HG03139 (cell line): ENCODE measurements at regions not wholly inside any gene's neighbourhood (a gene's known extent, or its start where the extent isn't known, plus 50 kb on each side); places are given as distances from the start of the nearest gene placed in this dataset.
"Not testable (repeated sequence)": the region's sequence is repeated elsewhere in the genome, so short reads cannot be mapped to it uniquely, and the experiment has no call there.

ENCODE experiments used
- ATAC-seq: cut with Tn5 transposase; IDR thresholded peaks from one replicate; pipeline ENCODE4 v1.9.1; 2021; ENCODE audit not compliant: unreplicated experiment

GRCh38 chr10:33965795-33966581 is 631.5 kb upstream of the NRP1 start:
- no peak for ATAC-seq

- no peak for ATAC-seq
Observed at GRCh38 chr10:33963729-33964128, 629.3 kb upstream of the NRP1 start.

GRCh38 chr10:33956322-33956721 is 621.9 kb upstream of the NRP1 start:
- ATAC-seq = not testable (repeated sequence)

- ATAC-seq = no peak
Observed at GRCh38 chr10:33955676-33956075, 621.2 kb upstream of the NRP1 start.

GRCh38 chr10:33952692-33953360 is 618.4 kb upstream of the NRP1 start:
- ATAC-seq = no peak

GRCh38 chr10:33950206-33950605 is 615.7 kb upstream of the NRP1 start:
- ATAC-seq = no peak

- ATAC-seq = no peak
Observed at GRCh38 chr10:33947544-33947943, 613.1 kb upstream of the NRP1 start.

- no peak for ATAC-seq
Observed at GRCh38 chr10:33945051-33945450, 610.6 kb upstream of the NRP1 start.

- ATAC-seq = no peak
Observed at GRCh38 chr10:33942508-33942907, 608.0 kb upstream of the NRP1 start.

GRCh38 chr10:33939892-33940291 is 605.4 kb upstream of the NRP1 start:
- ATAC-seq = no peak

- ATAC-seq = no peak
Observed at GRCh38 chr10:33939410-33939809, 604.9 kb upstream of the NRP1 start.

GRCh38 chr10:33938001-33938400 is 603.5 kb upstream of the NRP1 start:
- ATAC-seq = no peak

- no peak for ATAC-seq
Observed at GRCh38 chr10:33937036-33937730, 602.7 kb upstream of the NRP1 start.

- no peak for ATAC-seq
Observed at GRCh38 chr10:33935350-33935749, 600.9 kb upstream of the NRP1 start.

GRCh38 chr10:33930079-33930478 is 595.6 kb upstream of the NRP1 start:
- ATAC-seq = no peak

GRCh38 chr10:33927347-33927746 is 592.9 kb upstream of the NRP1 start:
- ATAC-seq = no peak

- no peak for ATAC-seq
Observed at GRCh38 chr10:33921970-33922605, 587.6 kb upstream of the NRP1 start.

GRCh38 chr10:33920351-33920750 is 585.9 kb upstream of the NRP1 start:
- no peak for ATAC-seq

- ATAC-seq = no peak
Observed at GRCh38 chr10:33919244-33919643, 584.8 kb upstream of the NRP1 start.

GRCh38 chr10:33917069-33917780 is 582.8 kb upstream of the NRP1 start:
- ATAC-seq = no peak

GRCh38 chr10:33914746-33915145 is 580.3 kb upstream of the NRP1 start:
- no peak for ATAC-seq
